Tibial nerve (tissue), 4 donors: ENCODE measurements at regions not wholly inside any gene's neighbourhood (a gene's known extent, or its start where the extent isn't known, plus 50 kb on each side); places are given as distances from the start of the nearest gene placed in this dataset.

Source experiments
- CTCF ChIP-seq, 5 experiments: fragments of 200-600 bp in 3 of 5; fragments of 450-650 bp in 2 of 5; sonication (generic) in 3 of 5; IDR thresholded peaks; one replicate each; pipeline ENCODE4 v1.5.1; 2016 to 2019; ENCODE audit warnings: antibody characterized with exemption in 5 of 5, mild to moderate bottlenecking in 3 of 5, moderate library complexity in 2 of 5
- EP300 ChIP-seq, 2 donors: sonication (generic); formaldehyde crosslinking; IDR thresholded peaks; one replicate each; pipeline ENCODE4 v1.6.1; 2017; ENCODE audit warnings: antibody characterized with exemption in 2 of 2, mild to moderate bottlenecking in 1 of 2

- TF ChIP-seq EP300 (IDR thresholded peaks at IDR 0.05): no peak
- no peak for TF ChIP-seq CTCF (IDR thresholded peaks at IDR 0.05)
Measured at GRCh38 chr13:89660752-89661151, 1686.7 kb upstream of the MIR17HG start.
